ENCODE measurements at regions not wholly inside any gene's neighbourhood (a gene's known extent, or its start where the extent isn't known, plus 50 kb on each side); places are given as distances from the start of the nearest gene placed in this dataset.

DNA sequence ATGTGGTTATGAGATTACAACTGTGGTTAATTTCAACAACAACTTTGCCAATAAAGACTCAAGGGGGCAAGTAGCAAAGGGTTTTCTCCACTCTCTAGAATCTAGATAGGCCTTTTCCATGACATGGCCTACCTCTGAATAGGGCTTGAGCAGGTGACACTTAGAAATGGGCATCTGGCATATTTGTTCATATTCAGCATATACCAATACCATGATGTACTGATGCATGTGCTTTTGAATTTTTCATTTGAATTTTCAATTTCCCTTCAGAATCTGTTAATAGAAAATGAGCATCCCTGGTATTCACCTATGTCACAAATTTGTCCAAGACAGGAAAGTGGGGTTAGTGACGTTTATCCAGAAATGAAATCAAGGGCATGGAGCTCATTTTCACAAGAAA, 757.5 kb upstream of the NRSN1 start:
- DNase-seq (ENCODE audit: low spot score) = no peak

DNA sequence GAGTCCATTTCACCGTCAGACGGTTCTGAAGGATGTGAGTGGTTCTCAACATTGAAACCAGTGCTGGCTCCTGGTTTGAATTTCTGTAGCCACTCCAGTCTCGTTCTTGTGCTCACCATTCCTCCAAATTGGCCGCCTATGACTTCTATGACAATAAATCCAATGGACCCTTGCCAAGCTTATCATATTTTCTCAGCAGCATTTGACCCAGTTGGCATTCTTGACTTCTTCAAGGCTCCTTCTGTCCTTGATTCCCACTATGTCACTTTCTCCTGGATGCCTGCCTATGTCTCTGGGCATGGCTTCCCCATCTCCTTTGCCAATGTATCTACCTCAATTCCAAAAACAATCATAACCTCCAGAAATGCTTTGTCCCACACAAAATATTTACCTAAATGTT, 756.0 kb upstream of the NRSN1 start:
- no peak for DNase-seq (ENCODE audit: low spot score)

DNA sequence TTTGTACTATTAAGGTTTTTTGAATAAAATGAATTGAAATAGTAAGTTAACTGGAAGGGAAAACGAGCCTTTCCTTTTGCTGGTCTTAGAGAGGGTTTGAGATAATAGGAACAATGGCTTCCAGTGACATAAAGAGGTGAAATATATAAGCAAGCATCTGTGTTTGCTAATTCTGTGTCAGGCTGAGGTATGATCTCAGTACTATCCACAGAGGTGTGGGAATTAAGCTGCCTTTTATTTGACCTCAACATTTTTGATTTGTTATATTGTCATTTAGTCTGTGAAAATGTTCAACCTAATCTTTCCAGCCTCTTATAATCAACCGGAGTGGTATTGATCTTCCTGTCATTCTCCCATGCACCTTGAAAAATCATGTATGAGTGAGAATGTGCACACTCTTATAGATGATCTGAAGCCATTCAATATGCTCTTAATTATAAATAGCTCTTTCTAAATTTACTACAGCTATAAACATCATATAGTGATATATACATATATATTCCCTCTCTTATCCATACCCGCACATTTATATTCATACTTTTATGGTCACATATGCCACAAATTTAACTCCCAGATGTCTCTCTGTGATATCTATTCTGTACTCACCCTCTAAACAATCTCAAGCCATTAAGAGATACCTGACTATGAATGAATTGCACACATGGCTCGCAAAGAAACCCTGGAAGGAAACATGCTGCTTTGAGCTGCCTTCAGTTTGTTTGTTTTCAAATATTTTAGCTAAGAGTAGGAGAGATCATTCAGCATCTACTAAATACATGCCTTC, 754.7 kb upstream of the NRSN1 start:
- DNase-seq (ENCODE audit: low spot score) = no peak

DNA sequence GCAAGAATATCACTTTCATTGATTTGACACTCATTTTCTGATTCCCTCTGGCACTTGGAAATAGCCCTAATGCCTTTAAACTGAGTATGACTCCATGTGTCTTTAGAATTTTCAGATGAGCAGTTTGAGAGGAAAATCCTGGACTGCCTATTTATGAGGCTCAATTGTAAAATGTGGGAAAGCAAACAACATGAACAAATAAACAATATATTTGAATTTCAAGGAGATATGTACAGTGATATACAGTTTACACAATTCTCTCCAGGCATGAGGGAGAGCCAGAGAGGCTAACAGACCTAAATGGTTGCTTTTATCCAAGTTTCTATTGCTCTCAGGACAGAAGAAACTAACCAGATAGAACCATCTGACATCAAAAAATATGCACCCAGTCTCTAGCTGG, 748.2 kb upstream of the NRSN1 start:
- DNase-seq (ENCODE audit: low spot score) = no peak

DNA sequence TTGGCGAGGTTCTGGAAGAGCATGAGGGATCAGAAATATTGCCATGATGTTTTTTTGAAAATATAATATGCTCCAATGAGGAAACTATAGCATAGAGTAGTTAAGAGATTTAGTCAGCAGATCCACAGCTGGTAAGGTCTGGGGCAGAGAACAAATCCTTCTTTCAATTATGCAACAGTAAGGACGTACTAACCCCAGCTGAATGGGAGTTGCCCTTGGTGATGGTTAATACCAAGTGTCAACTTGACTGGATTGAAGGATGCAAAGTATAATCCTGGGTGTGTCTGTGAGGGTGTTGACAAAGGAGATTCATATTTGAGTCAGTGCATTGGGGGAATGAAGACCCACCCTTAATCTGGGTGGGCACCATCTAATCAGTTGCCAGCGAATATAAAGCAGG, 745.5 kb upstream of the NRSN1 start:
- no peak for DNase-seq (ENCODE audit: low spot score)

DNA sequence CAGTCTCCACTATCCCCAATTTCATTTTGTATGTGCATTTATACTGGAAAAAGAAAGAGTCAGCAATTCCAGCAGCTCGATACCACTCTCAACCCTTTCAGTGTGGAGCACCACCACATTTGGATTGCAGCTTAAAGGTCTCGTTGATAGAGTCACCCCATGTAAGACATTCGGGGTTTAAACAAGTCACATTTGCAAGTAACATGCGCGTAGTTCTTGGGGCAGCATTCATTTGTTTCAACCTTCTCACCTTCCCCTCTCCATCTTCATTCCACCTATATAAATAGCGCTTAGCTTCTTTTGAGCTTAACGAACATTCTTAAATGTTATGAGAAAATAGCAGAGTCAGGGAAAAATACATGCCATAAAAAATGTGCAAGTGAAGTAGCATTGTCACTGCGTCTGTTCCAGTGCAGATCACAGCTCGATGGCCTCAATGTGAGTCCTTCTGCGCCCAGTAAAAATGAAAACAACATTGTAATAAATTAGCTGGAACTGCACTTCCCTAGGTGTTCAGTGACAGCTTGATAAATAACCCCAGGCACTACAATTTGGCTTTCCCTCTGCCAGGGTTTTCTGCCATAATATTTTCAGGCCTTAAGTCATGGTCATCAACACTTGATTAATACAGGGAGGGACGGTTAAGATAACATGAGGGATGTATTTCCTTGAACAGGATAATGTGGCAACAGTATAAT, 737.8 kb upstream of the NRSN1 start:
- DNase-seq (ENCODE audit: low spot score) = no peak

DNA sequence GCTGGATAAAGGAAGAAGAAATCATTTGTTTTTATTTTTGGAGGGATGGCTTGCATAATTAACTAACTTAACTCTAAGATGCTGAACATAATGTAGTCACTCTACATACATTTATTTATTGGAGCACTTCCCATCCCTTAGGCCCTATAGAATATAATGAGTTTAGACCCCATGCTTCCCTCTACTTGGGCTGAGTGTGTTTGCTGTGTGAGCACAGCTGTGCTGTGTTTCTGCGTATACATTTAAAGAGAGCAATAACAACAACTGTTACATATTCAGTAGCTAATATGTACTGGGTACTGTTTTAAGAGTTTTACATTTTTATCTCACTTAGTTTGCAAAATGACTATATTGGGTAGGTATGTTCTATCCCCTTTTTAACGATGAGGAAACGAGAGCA, 736.6 kb upstream of the NRSN1 start:
- no peak for DNase-seq (ENCODE audit: low spot score)

DNA sequence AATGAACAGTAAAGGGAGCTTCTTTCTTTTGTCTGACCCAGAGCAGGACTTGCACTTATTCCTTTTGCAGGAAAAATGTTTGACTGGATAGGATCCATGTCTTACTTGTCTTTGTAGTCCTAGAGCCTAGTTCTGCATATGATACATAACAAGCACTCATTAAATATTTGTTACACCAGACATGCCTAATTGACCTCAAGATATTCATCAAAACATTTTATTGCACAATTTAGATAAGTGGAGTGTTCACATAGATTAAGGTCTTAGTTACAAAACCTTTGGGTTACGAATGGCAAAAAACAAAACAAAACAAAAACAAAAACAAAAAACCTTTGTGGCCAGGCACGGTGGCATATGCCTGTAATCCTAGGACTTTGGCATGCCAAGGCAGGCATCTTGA, 735.8 kb upstream of the NRSN1 start:
- DNase-seq (ENCODE audit: low spot score) = no peak

DNA sequence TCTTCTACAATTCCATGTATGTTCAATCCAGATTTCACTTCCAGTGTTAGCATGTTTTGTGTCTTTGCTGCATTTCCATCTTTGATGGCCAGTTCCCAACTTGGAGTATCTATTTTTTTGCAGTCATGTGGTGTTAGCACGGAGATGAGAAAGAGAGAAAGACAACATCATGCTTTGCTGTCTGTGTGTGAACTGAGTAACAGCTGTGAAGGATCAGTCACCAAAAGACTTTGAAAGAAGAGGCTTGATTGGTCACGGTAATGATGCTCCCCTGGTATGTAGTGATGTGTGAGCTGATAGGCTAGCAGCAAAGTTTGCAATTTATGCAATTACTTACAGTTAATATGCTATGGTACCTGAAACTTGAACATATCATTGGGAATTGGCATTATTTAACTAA, 731.3 kb upstream of the NRSN1 start:
- no peak for DNase-seq (ENCODE audit: low spot score)

DNA sequence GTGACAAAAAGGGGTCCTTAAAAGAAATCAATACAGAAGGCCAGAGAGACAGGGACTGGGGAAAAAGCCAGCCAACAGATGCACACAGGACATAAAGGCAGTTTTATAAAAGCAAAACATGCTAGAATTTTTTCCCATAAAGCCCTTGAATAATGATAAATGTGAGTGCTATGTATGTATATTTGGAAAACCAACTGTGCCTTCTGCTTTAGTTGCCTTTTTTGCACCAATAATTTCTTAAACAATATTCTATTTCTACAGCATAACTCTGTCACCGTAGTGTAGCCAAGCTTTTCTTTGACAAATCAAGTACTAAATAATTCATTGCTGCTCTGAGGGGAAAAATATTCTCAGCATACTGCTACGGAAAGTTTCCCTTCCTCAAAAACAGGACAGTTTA, 730.6 kb upstream of the NRSN1 start:
- no peak for DNase-seq (ENCODE audit: low spot score)

DNA sequence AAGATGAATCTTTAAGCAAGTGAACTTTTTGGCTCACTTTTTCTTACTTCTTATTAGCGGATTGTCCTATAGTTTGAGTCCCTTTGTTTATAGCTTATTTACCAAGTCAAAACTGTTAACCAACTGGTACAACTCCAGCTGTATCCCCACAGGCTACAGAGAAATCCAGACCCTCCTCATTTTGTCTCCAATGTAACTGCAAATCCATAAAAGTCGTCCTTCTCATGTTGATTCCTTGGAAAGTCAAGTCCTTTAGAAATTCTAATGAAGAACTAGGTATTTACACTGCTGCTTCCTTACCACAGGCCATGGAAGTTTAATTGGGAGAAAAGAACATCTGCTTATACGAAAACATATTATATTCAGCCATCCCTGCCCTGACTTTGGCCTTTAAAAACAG, 729.1 kb upstream of the NRSN1 start:
- DNase-seq (ENCODE audit: low spot score) = no peak

DNA sequence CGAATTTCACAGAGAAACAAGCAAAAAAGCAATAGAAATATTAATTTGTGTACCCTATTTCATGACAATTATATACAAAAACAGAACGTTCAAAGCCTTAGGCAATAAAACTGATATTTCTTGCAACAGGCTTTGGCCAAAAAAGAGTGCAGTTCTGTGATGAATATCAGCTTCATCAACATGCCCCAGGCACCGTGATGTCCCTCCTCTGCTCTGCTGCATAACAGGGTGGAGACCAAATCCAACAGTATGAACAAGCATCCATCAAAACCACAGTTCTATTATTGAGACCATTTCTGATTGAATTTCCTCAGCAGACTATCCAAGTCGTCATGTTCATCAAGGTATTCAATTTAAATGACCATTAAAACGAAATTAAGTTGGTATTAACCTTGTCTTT, 722.6 kb upstream of the NRSN1 start:
- DNase-seq (ENCODE audit: low spot score) = no peak

DNA sequence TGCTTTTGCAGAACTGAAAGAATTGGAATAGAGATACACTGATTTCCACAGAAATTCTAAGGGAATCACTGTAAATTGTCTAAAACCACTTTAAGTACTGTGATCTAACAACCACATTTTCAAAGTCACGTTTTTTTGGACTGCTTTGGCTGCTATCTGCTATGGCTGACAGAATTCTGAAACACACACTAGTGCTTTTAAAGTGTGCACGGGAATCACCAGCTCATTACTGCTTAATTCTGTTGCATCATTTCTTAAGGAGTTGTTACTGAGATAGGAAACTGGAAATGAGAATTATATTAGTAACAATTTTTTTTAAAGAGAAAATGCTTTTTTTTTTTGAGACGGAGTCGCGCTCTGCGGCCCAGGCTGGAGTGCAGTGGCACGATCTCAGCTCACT, 716.5 kb upstream of the NRSN1 start:
- no peak for DNase-seq (ENCODE audit: low spot score)

DNA sequence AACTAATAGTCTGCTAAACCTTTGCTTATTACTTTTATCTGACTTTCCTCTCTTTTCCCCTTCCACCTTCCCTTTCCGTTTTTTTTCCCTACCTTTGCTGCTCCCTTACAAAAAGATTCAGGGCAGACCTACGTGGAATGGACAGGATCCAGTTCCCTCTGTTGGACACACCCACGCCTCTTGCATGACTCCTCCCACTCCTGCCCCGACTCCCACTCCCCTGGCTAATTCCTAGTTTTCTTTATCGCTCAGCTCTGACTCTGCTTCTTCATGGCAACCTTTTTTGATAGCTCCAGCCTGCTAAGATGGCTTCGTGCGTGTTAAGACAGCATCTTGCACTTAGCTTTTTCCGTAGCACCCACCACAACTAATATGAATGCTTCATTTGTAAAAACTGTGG, 715.6 kb upstream of the NRSN1 start:
- DNase-seq (ENCODE audit: low spot score) = no peak

DNA sequence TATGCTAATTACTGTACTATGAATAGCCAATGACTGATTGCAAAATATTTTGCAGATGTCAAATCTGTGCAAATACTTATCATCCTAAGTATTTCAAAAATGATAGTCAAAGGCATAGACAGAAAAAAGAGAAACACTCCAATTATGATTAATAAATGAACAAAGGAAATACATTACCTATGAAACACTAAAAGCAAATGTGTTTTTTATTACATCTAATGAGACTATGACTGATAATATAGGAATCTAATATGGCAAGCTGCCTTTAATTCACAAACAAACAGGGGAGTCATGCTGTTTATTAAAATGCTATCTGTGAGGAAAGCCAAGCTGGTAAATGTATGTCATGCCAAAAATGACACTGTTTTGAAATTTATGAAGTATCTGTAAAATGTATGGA, 713.2 kb upstream of the NRSN1 start:
- no peak for DNase-seq (ENCODE audit: low spot score)

DNA sequence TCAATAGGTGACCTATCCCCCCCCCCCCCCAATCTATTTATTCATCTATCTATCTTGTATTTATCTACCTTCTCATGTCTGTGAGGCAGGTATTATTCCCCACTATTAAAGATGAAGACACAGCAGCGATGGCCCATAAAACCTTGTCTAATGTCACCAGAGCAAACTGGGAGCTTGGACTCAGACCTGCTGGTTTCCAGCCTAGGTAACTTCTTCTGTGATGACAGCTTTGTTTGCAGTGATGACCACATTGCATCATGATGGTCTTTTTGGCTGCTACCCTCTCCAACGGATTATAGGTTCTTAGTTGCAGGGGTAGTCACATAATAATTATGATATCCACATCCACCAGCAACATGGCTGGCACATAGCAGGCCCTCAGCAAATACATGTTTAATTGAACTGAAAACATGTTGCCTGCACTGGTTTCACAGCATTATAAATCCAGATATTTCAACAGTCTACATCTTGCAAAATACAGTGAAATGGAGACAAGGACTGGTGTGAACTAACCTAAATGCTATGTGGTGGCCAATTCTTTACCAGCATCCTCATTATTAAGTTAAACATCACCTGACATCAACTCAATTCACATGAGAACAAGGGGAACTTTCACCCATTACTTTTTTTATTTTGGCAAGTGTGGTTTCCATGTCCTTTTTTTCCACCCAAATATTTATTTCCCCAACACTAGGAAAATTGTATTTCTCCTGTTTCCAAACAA, 712.5 kb upstream of the NRSN1 start:
- DNase-seq (ENCODE audit: low spot score) = no peak

DNA sequence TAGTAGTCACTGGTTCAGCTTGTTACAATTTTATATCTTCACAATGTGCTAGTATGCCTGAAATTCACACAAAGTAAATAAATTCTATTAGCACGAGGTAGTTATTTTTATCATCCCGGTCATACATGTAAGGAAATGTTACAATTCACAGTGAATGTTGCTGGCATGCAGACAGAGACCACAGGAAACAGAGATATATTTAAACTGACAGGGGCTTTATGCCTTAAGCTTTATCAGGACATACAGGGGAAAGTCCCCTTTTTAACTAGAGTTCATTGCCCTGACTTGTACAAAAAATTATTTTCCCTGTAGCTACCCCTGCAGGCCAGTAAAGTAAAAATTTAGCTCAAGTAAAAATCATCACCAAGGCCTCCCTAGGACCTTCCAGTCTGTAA, 712.0 kb upstream of the NRSN1 start:
- no peak for DNase-seq (ENCODE audit: low spot score)

DNA sequence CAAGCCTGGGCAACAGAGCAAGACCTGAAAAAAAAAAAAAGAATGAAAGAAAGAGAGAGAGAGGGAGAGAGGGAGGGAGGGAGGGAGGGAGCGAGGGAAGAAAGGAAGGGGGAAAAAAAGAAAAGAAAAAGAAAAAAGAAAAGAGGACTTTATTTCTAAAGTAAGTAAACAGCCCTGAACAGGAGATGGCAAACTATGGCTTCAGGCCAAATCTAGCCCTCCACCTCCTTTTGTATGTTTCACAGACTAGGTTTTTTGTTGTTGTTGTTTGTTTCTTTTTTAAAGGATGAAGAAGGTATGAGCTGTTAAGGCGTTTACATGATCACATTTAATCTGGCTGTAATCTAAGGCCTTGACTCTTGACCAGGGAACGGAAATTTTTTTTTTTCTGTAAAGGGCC, 711.1 kb upstream of the NRSN1 start:
- DNase-seq (ENCODE audit: low spot score) = no peak

DNA sequence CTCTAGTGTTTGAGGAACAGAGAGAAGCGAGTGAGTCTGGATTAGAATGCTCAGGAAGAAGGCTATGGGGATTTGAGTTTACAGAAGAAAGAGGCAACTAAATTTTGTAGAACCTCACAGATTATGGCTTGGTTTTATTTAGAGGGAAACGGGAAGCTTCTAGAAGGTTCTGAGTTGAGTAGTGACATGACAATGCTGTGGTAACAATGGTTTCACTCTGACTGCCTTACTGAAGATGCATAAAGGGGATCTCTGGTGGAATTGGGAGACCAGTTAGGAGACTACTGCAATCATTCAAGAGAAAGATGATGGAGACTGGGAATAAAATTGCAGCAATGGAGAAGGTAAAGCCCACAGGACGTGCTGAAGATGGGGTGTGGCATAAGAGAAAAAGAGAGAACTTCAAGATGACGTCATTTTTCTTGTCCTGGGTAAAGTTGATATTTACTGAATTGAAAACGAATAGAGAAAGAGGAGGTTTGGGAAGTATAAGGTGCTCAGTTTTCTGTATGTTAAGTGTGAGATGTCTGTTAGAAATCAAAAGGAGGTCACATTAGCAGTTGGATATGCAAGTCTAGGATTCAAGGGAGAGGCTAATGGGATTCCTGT, 710.1 kb upstream of the NRSN1 start:
- no peak for DNase-seq (ENCODE audit: low spot score)

DNA sequence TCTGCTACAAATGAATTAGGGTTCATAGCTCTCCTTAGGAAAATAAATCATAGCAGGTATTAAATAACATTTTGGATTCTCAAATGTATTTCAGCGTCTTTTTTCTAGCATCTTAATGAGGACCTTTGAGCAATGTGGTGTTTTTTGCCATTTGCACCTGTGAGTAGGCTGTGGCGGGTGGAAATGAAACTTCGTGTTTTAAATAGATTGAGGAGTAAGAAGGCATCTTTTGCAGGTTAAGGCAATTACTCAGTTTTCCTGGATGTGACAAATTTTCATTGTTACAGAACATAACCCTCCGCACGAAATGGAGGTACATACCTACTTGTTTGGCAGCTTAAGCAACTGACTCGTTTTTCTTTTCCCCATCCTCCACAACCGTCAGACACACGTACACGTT, 708.9 kb upstream of the NRSN1 start:
- DNase-seq (ENCODE audit: low spot score) = no peak

DNA sequence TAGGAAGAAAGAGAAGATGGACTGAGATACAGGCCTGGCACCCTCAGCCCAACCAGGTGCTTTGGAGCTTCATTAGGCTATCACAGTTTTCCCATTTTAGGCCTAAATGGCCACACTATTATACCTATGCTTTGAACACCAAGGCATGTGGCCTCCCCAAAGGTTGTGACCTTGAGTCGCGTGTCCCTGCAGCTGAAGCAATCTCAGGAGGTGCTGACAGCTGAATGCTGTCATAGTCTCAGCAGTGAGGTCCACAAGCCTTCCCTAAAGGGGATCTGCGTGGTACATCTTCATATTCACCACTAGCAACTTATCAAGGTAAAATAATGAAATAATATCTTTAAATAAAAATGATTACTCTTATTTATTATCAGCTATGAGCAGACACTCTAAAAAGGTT, 707.9 kb upstream of the NRSN1 start:
- no peak for DNase-seq (ENCODE audit: low spot score)

DNA sequence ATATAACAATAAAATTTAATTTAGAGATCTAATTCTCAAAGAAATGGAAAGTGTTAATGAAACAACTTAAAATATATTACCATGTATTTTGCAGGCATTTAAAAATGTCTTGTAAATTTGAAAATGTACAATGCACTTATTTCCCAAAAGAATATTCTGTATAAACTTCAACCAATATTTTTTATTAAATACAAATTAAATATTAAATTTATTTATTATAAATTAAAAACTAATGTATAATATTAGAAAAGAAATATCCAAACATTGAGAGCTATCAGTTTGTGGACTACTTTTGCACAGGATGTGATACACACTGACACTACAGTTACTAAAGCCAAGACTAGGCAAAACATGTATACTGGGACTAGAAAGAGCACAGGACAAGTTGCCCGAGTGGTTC, 707.0 kb upstream of the NRSN1 start:
- no peak for DNase-seq (ENCODE audit: low spot score)
